Natural killer cell (primary cell): ENCODE measurements at regions not wholly inside any gene's neighbourhood (a gene's known extent, or its start where the extent isn't known, plus 50 kb on each side); places are given as distances from the start of the nearest gene placed in this dataset.

Source experiments
- ATAC-seq, 3 donors: fragments of 150-1000 bp in 2 of 3; fragments of 200-7000 bp in 1 of 3; cut with Tn5 transposase; 1 replicate in 1 of 3; 2 replicates in 2 of 3; pipeline ENCODE4 v1.10.0; 2021; ENCODE audit warnings: mild to moderate bottlenecking in 2 of 3, moderate library complexity in 2 of 3
- DNase-seq, 2 donors: peaks; one replicate each; pipeline versions ENCODE4 v3.0.0 to v3.0.0-alpha.2; 2013 to 2021; ENCODE audit warnings: mixed read lengths in 1 of 2
- H3K27ac ChIP-seq: one replicate; pipeline ENCODE4 v1.5.1; 2013; ENCODE audit warnings: mild to moderate bottlenecking, low read length
- H3K27me3 ChIP-seq: one replicate; pipeline ENCODE4 v1.6.1; 2013; ENCODE audit warnings: low read length; ENCODE audit not compliant: control insufficient read depth, insufficient read depth
- H3K36me3 ChIP-seq: one replicate; pipeline ENCODE4 v1.6.1; 2013; ENCODE audit warnings: low read length; ENCODE audit not compliant: control insufficient read depth, insufficient read depth
- H3K4me1 ChIP-seq: one replicate; pipeline ENCODE4 v1.6.1; 2013; ENCODE audit warnings: low read length; ENCODE audit not compliant: control insufficient read depth, insufficient read depth
- H3K4me3 ChIP-seq: one replicate; pipeline ENCODE4 v1.5.1; 2013; ENCODE audit warnings: low read length
- H3K9me3 ChIP-seq: one replicate; pipeline ENCODE4 v1.6.1; 2013; ENCODE audit warnings: low read length; ENCODE audit not compliant: control insufficient read depth, insufficient read depth
- H3K27ac Mint-ChIP-seq, 2 donors: one replicate each; pipeline ENCODE4 v1.8.0; 2022; ENCODE audit warnings: mild to moderate bottlenecking in 2 of 2, mixed read lengths in 2 of 2, moderate library complexity in 1 of 2
- H3K27me3 Mint-ChIP-seq, 2 donors: one replicate each; pipeline ENCODE4 v1.8.0; 2022; ENCODE audit warnings: low read depth in 2 of 2, mixed read lengths in 2 of 2
- H3K36me3 Mint-ChIP-seq: one replicate; pipeline ENCODE4 v1.8.0; 2022; ENCODE audit warnings: mixed read lengths
- H3K4me1 Mint-ChIP-seq, 2 donors: one replicate each; pipeline ENCODE4 v1.8.0; 2022; ENCODE audit warnings: mixed read lengths in 2 of 2
- H3K4me3 Mint-ChIP-seq: one replicate; pipeline ENCODE4 v1.8.0; 2022; ENCODE audit warnings: mild to moderate bottlenecking, moderate library complexity, mixed read lengths
- H3K9me3 Mint-ChIP-seq, 2 donors: one replicate each; pipeline ENCODE4 v1.8.0; 2022; ENCODE audit warnings: mixed read lengths in 2 of 2
- WGBS: methylation state at CpG from one replicate; pipeline ENCODE4 v1.1.7; 2013; ENCODE audit warnings: missing lambda C conversion rate; ENCODE audit not compliant: insufficient coverage; 5-methylcytosine and 5-hydroxymethylcytosine counted together
- intact Hi-C: fragments of 100-400 bp; cut with micrococcal nuclease; formaldehyde crosslinking; loops from one replicate; pipeline ENCODE4 v1.14.2; 2022
- TF ChIP-seq, protein P1 (sequence below): fragments of 200-600 bp; IDR thresholded peaks from one replicate; pipeline ENCODE4 v1.8.0; 2022; ENCODE audit warnings: antibody characterized with exemption

DNA sequence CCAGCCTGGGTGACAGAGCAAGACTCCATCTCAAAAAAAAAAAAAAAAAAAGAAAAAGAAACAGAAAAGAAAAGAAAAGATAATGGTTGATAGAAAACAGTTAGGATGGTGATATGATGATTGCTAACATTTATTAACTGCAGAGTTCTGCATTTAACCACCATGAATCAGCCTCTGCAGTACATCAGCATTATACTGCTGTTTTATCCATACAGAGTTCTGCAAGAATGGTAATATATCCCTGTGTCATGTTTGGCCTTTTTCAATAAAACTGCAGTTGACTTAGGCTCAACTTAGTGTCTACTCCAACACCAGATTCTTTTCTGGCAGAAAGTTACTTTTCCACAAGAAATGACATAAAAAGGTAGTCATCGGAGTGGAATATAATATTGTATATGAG, 62.6 kb downstream of the DUSP6 start:
- TF ChIP-seq, protein P1, sequence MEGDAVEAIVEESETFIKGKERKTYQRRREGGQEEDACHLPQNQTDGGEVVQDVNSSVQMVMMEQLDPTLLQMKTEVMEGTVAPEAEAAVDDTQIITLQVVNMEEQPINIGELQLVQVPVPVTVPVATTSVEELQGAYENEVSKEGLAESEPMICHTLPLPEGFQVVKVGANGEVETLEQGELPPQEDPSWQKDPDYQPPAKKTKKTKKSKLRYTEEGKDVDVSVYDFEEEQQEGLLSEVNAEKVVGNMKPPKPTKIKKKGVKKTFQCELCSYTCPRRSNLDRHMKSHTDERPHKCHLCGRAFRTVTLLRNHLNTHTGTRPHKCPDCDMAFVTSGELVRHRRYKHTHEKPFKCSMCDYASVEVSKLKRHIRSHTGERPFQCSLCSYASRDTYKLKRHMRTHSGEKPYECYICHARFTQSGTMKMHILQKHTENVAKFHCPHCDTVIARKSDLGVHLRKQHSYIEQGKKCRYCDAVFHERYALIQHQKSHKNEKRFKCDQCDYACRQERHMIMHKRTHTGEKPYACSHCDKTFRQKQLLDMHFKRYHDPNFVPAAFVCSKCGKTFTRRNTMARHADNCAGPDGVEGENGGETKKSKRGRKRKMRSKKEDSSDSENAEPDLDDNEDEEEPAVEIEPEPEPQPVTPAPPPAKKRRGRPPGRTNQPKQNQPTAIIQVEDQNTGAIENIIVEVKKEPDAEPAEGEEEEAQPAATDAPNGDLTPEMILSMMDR = no peak
- no peaks in the 10 kb centered on the region for H3K27me3 Mint-ChIP-seq
- intact Hi-C loops = no loop called here
- Histone ChIP-seq H3K4me1 (no peaks in the 10 kb centered on the region), H3K36me3 (no peaks in the 10 kb centered on the region), H3K4me3 (no peak overlapping the region), H3K9me3 (no peaks in the 10 kb centered on the region), H3K27ac (no peak overlapping the region), H3K27me3 (no peaks in the 10 kb centered on the region)
- WGBS = no CpG with 5 or more reads among the region's 1 CpG
- H3K27ac Mint-ChIP-seq = no peak overlapping the region
- ATAC-seq = no peak
- no peaks in the 10 kb centered on the region for H3K36me3 Mint-ChIP-seq
- H3K9me3 Mint-ChIP-seq = no peaks in the 10 kb centered on the region
- no peak for DNase-seq
- H3K4me3 Mint-ChIP-seq = no peak overlapping the region
- H3K4me1 Mint-ChIP-seq = peaks cover 0 to 8% of the 10 kb centered on the region in 2 donors

DNA sequence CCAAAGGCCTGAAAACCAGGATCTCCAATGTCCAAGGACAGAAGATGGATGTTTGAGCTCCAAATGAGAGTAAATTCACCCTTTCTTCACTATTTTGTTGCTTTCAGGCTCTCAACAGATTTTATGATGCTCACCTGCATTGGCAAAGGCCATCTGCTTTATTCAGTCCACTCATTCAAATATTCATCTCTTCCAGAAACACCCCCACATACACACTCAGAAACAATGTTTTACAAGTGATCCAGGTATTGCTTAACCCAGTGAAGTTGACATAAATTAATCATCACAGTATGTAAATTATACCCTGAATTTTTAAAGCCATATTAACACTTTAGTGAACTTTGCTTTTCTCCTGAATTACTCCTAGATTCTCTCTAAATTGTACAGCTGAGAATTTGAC, 63.3 kb downstream of the DUSP6 start:
- ATAC-seq (no peak), DNase-seq (no peak)
- no peak overlapping the region for H3K4me3 ChIP-seq
- H3K27ac Mint-ChIP-seq = no peak overlapping the region
- peaks cover 0 to 9% of the 10 kb centered on the region in 2 donors for H3K4me1 Mint-ChIP-seq
- H3K4me3 Mint-ChIP-seq = no peak overlapping the region
- no peaks in the 10 kb centered on the region for H3K36me3 ChIP-seq
- no peaks in the 10 kb centered on the region for H3K27me3 ChIP-seq
- intact Hi-C loops = no loop called here
- no peaks in the 10 kb centered on the region for H3K9me3 ChIP-seq
- no peaks in the 10 kb centered on the region for H3K4me1 ChIP-seq
- H3K27ac ChIP-seq = no peak overlapping the region
- TF ChIP-seq, protein P1 = no peak
- no peaks in the 10 kb centered on the region for H3K9me3 Mint-ChIP-seq
- H3K27me3 Mint-ChIP-seq = no peaks in the 10 kb centered on the region
- no peaks in the 10 kb centered on the region for H3K36me3 Mint-ChIP-seq

DNA sequence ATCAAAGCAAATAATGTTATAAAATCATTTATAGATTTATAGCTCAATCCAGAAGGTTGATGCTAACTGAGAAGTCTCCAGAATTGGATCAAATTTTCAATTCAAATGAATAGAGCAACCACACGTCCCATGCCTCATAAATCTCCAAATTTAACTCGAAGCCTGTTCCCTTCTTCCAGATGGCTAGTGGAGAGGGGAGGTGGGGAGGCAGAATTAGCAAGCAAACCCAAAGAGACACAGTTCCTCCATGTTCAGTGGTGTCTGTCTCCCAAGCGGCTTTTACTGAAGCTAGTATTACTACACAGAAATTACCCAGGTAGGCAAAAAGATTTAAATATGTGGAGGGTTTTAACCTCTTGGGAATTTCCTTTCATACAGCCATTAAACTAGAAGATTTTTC, 65.8 kb downstream of the DUSP6 start:
- DNase-seq = no peak
- no peak overlapping the region for H3K27ac Mint-ChIP-seq
- H3K27me3 ChIP-seq = no peaks in the 10 kb centered on the region
- peaks cover 13 to 22% of the 10 kb centered on the region in 2 donors for H3K4me1 Mint-ChIP-seq
- no peak overlapping the region for H3K27ac ChIP-seq
- intact Hi-C loops = no loop called here
- H3K9me3 Mint-ChIP-seq = no peaks in the 10 kb centered on the region
- H3K4me1 ChIP-seq = peaks cover 4% of the 10 kb centered on the region
- no peak overlapping the region for H3K4me3 ChIP-seq
- H3K36me3 Mint-ChIP-seq = no peaks in the 10 kb centered on the region
- WGBS = no CpG with 5 or more reads among the region's 3 CpGs
- no peaks in the 10 kb centered on the region for H3K27me3 Mint-ChIP-seq
- H3K36me3 ChIP-seq = no peaks in the 10 kb centered on the region
- H3K4me3 Mint-ChIP-seq = no peak overlapping the region
- TF ChIP-seq, protein P1 = no peak
- H3K9me3 ChIP-seq = no peaks in the 10 kb centered on the region
- no peak for ATAC-seq

DNA sequence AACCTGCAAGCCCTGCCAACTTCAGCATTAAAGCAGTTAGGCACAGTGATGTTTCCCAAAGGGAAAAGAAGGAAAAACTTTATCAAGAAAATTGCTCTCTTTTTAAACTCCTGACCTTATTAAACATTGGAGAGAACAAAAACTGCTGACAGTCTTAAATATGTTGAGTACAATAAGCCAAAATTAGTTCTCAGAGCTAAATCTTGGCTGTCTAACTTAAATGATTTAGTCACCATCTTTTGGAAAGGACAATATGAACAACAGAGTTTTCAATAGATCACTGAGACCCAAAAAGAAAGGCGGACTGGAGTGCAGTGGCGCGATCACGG, 70.8 kb downstream of the DUSP6 start:
- DNase-seq = no peak
- WGBS = 95% methylated on average over 4 of the region's 4 CpGs
- intact Hi-C loops = loop anchor here (2.0 to 5.0 kb wide), 2 partner anchors 57 to 71 kb away; partner anchors contain the start of gene DUSP6
- no peaks in the 10 kb centered on the region for H3K36me3 Mint-ChIP-seq
- H3K4me1 Mint-ChIP-seq = peaks cover 32 to 37% of the 10 kb centered on the region in 2 donors
- H3K27me3 ChIP-seq = no peaks in the 10 kb centered on the region
- H3K4me1 ChIP-seq = peaks cover 9% of the 10 kb centered on the region
- H3K36me3 ChIP-seq = no peaks in the 10 kb centered on the region
- H3K4me3 Mint-ChIP-seq = peak overlapping the region; percentile 31
- no peak overlapping the region for H3K4me3 ChIP-seq
- H3K27ac ChIP-seq = peak overlapping the region; percentile 74
- TF ChIP-seq, protein P1 = no peak
- H3K9me3 Mint-ChIP-seq = no peaks in the 10 kb centered on the region
- H3K27me3 Mint-ChIP-seq = no peaks in the 10 kb centered on the region
- no peaks in the 10 kb centered on the region for H3K9me3 ChIP-seq
- no peak for ATAC-seq
- H3K27ac Mint-ChIP-seq = peak overlapping the region; percentile 85 to 90
